GM12878 (cell line): ENCODE measurements at regions not wholly inside any gene's neighbourhood (a gene's known extent, or its start where the extent isn't known, plus 50 kb on each side); places are given as distances from the start of the nearest gene placed in this dataset.

Source experiments
- ATAC-seq: fragments of 200-7000 bp; cut with Tn5 transposase; 3 replicates; pipeline ENCODE4 v1.9.1; 2020; ENCODE audit warnings: mild to moderate bottlenecking, moderate library complexity
- BruUV-seq: library from RNA; stranded (reverse); fragments of 400-500 nt; replicated peaks from 2 replicates; lab custom pipeline; 2021; lab: Mats Ljungman, UMichigan
- CTCF ChIA-PET: fragments of 300-600 bp; sonication (Branson Sonifier 250); formaldehyde crosslinking; extraction: SDS; loops from one replicate; lab custom pipeline; 2021; ENCODE audit warnings: inconsistent platforms; lab: Yijun Ruan, JAX
- POLR2A ChIA-PET: fragments of 350-600 bp; formaldehyde crosslinking; extraction: SDS; loops from one replicate; lab custom pipeline; 2021; ENCODE audit warnings: inconsistent platforms; lab: Charles Lee
- RAD21 ChIA-PET: fragments of 300-600 bp; sonication (Branson Sonifier 250); formaldehyde crosslinking; loops from one replicate; lab custom pipeline; 2023; ENCODE audit warnings: antibody characterized with exemption; ENCODE audit not compliant: unreplicated experiment; lab: Charles Lee
- SMC1A ChIA-PET: fragments of 300-600 bp; sonication (Branson Sonifier 250); formaldehyde crosslinking; loops from one replicate; lab custom pipeline; 2023; ENCODE audit not compliant: unreplicated experiment, uncharacterized antibody; lab: Charles Lee
- DNase-seq: peaks from one replicate; pipeline ENCODE4 v3.0.0-alpha.2; 2011; ENCODE audit warnings: low read depth, low spot score
- FAIRE-seq: peaks from 3 replicates; lab custom pipeline; 2011; peaks lifted over from hg19 to GRCh38; lab: Jason Lieb, UNC
- H2AFZ ChIP-seq: 2 replicates; pipeline ENCODE4 v1.6.0; 2011; ENCODE audit warnings: low read depth, low read length, control low read depth; ENCODE audit not compliant: control insufficient read depth
- H3K27ac ChIP-seq: 2 replicates; pipeline ENCODE4 v1.5.1; 2011; ENCODE audit warnings: control low read depth; ENCODE audit not compliant: control insufficient read depth, insufficient read depth
- H3K27me3 ChIP-seq, 2 experiments: replicated peaks in 1 of 2; 2 replicates each; pipeline versions ENCODE4 v1.6.0 to v1.6.1; 2011; ENCODE audit warnings: low read length in 1 of 2; ENCODE audit not compliant: control insufficient read depth in 2 of 2, insufficient read depth in 2 of 2
- H3K36me3 ChIP-seq, 2 experiments: 2 replicates each; pipeline ENCODE4 v1.5.1; 2011; ENCODE audit warnings: low read length in 1 of 2; ENCODE audit not compliant: control insufficient read depth in 2 of 2, insufficient read depth in 2 of 2
- H3K4me1 ChIP-seq: 2 replicates; pipeline ENCODE4 v1.6.1; 2011; ENCODE audit warnings: mild to moderate bottlenecking, low read length, moderate library complexity, mixed read lengths; ENCODE audit not compliant: control insufficient read depth, insufficient read depth
- H3K4me2 ChIP-seq: 2 replicates; pipeline ENCODE4 v1.6.0; 2011; ENCODE audit warnings: control low read depth; ENCODE audit not compliant: control insufficient read depth, insufficient read depth
- H3K4me3 ChIP-seq: fragments of 200-600 bp; sonication (generic); 2 replicates; pipeline ENCODE4 v1.5.1; 2016
- H3K79me2 ChIP-seq: 2 replicates; pipeline ENCODE4 v1.6.0; 2011; ENCODE audit warnings: low read length; ENCODE audit not compliant: control insufficient read depth, insufficient read depth
- H3K9ac ChIP-seq: 2 replicates; pipeline ENCODE4 v1.8.0; 2011; ENCODE audit warnings: low read length, control low read depth, mixed read lengths; ENCODE audit not compliant: control insufficient read depth, insufficient read depth
- H3K9me3 ChIP-seq: replicated peaks from 3 replicates; pipeline ENCODE4 v1.5.1; 2011; ENCODE audit warnings: mild to moderate bottlenecking, low read length; ENCODE audit not compliant: control insufficient read depth, insufficient read depth
- H4K20me1 ChIP-seq: 2 replicates; pipeline ENCODE4 v1.6.0; 2011; ENCODE audit not compliant: control insufficient read depth, insufficient read depth
- BHLHE40 ChIP-seq, 2 experiments: fragments of 450-650 bp in 1 of 2; IDR thresholded peaks; 2 replicates each; pipeline ENCODE4 v1.6.1; 2011 to 2017; ENCODE audit warnings: low read depth in 2 of 2, borderline replicate concordance in 1 of 2, improper control_type of control experiment in 1 of 2, low read length in 1 of 2, mild to moderate bottlenecking in 1 of 2
- IRF3 ChIP-seq: fragments of 450-650 bp; IDR thresholded peaks from 2 replicates; pipeline ENCODE4 v1.6.1; 2014; ENCODE audit warnings: mild to moderate bottlenecking
- NR2C2 ChIP-seq: IDR thresholded peaks from 2 replicates; pipeline ENCODE4 v1.6.1; 2011; ENCODE audit warnings: borderline replicate concordance, low read depth; ENCODE audit not compliant: control insufficient read depth, insufficient read length
- SREBF1 ChIP-seq: IDR thresholded peaks from 2 replicates; pipeline ENCODE4 v1.6.1; 2012; ENCODE audit warnings: mild to moderate bottlenecking, low read length
- WGBS: methylation state at CpG from one replicate; pipeline ENCODE4 v1.1.6; 2016; ENCODE audit warnings: low lambda C conversion rate; ENCODE audit not compliant: insufficient replicate concordance, insufficient coverage; ENCODE audit errors: missing lambda C conversion rate; 5-methylcytosine and 5-hydroxymethylcytosine counted together
- in situ Hi-C: fragments of 300-500 bp; cut with MboI; formaldehyde crosslinking; loops from 9 replicates; pipeline ENCODE4 v1.14.3; 2018; ENCODE audit warnings: mixed read lengths
- intact Hi-C: fragments of 100-400 bp; cut with micrococcal nuclease; formaldehyde crosslinking; loops from one replicate; pipeline ENCODE4 v1.14.2; 2022; ENCODE audit not compliant: unreplicated experiment
- TF ChIP-seq, protein P1 (sequence below): fragments of 150-350 bp; IDR thresholded peaks from 2 replicates; pipeline ENCODE4 v1.6.1; 2014; ENCODE audit warnings: mild to moderate bottlenecking, low read depth, low read length
- TF ChIP-seq, protein P2 (sequence below): fragments of 450-650 bp; IDR thresholded peaks from 2 replicates; pipeline ENCODE4 v1.6.1; 2017; ENCODE audit warnings: mild to moderate bottlenecking
- TF ChIP-seq, protein P3 (sequence below): fragments of 450-650 bp; IDR thresholded peaks from 2 replicates; pipeline ENCODE4 v1.6.1; 2016; ENCODE audit warnings: mild to moderate bottlenecking, moderate library complexity, borderline replicate concordance

DNA sequence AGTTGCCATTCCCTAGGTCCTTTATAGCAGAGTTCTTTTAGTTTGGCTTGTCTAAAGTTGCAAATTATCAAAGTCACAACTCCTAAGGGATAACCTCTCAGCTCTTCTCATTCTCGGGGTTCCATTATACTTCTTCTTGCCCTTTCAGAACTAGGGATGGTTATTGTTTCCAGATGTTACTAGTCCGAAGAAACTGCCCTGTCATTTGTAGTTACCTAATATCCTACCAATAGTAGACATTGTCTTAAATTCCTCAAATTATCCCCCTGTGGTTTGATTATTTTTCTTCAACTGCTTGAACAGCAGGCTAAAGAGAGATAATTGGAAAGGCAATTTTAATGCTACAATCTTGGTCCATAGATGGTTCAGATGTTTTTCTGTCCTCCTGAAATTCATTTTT lies 709.8 kb downstream of the KCTD16 start:
- ChIA-PET CTCF (no interaction called here), RAD21 (no interaction called here), POLR2A (no interaction called here), SMC1A (no interaction called here)
- Histone ChIP-seq H3K9ac (no peak overlapping the region), H2AFZ (no peak overlapping the region), H3K79me2 (no peaks in the 10 kb centered on the region), H3K27me3 (no peaks in the 10 kb centered on the region), H3K9me3 (no peaks in the 10 kb centered on the region), H3K27ac (no peak overlapping the region), H4K20me1 (no peaks in the 10 kb centered on the region), H3K36me3 (no peaks in the 10 kb centered on the region), H3K4me2 (no peak overlapping the region), H3K4me1 (no peaks in the 10 kb centered on the region), H3K4me3 (no peak overlapping the region)
- 47% methylated on average over 2 of the region's 2 CpGs for WGBS
- no peak for DNase-seq
- TF ChIP-seq IRF3 (no peak), NR2C2 (no peak)
- BruUV-seq = no TSS peak
- intact Hi-C loops = no loop called here
- no peak for ATAC-seq
- FAIRE-seq = no peak
- in situ Hi-C loops = no loop called here

GRCh38 chr5:144876990-144877389 lies 706.3 kb downstream of the KCTD16 start:
- Histone ChIP-seq H4K20me1 (no peaks in the 10 kb centered on the region), H3K9ac (no peak overlapping the region), H2AFZ (no peak overlapping the region), H3K9me3 (no peaks in the 10 kb centered on the region), H3K4me2 (no peak overlapping the region), H3K4me3 (no peak overlapping the region), H3K27ac (no peak overlapping the region), H3K36me3 (no peaks in the 10 kb centered on the region), H3K4me1 (no peaks in the 10 kb centered on the region), H3K79me2 (no peaks in the 10 kb centered on the region), H3K27me3 (no peaks in the 10 kb centered on the region)
- BruUV-seq = no TSS peak
- in situ Hi-C loops (no loop called here), intact Hi-C loops (no loop called here)
- ChIA-PET SMC1A (no interaction called here), POLR2A (no interaction called here), RAD21 (no interaction called here), CTCF (no interaction called here)
- FAIRE-seq = no peak
- ATAC-seq = no peak
- no peak for DNase-seq
- TF ChIP-seq, protein P1, sequence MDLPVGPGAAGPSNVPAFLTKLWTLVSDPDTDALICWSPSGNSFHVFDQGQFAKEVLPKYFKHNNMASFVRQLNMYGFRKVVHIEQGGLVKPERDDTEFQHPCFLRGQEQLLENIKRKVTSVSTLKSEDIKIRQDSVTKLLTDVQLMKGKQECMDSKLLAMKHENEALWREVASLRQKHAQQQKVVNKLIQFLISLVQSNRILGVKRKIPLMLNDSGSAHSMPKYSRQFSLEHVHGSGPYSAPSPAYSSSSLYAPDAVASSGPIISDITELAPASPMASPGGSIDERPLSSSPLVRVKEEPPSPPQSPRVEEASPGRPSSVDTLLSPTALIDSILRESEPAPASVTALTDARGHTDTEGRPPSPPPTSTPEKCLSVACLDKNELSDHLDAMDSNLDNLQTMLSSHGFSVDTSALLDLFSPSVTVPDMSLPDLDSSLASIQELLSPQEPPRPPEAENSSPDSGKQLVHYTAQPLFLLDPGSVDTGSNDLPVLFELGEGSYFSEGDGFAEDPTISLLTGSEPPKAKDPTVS = no peak
- no peak for TF ChIP-seq IRF3
- TF ChIP-seq SREBF1 = no peak
- no peak for TF ChIP-seq BHLHE40 (IDR thresholded peaks at IDR 0.05; ENCODE audit: borderline replicate concordance in 1 of 2, low read depth in 2 of 2, low read length in 1 of 2)
- TF ChIP-seq, protein P2, sequence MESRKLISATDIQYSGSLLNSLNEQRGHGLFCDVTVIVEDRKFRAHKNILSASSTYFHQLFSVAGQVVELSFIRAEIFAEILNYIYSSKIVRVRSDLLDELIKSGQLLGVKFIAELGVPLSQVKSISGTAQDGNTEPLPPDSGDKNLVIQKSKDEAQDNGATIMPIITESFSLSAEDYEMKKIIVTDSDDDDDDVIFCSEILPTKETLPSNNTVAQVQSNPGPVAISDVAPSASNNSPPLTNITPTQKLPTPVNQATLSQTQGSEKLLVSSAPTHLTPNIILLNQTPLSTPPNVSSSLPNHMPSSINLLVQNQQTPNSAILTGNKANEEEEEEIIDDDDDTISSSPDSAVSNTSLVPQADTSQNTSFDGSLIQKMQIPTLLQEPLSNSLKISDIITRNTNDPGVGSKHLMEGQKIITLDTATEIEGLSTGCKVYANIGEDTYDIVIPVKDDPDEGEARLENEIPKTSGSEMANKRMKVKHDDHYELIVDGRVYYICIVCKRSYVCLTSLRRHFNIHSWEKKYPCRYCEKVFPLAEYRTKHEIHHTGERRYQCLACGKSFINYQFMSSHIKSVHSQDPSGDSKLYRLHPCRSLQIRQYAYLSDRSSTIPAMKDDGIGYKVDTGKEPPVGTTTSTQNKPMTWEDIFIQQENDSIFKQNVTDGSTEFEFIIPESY = no peak
- TF ChIP-seq, protein P3, sequence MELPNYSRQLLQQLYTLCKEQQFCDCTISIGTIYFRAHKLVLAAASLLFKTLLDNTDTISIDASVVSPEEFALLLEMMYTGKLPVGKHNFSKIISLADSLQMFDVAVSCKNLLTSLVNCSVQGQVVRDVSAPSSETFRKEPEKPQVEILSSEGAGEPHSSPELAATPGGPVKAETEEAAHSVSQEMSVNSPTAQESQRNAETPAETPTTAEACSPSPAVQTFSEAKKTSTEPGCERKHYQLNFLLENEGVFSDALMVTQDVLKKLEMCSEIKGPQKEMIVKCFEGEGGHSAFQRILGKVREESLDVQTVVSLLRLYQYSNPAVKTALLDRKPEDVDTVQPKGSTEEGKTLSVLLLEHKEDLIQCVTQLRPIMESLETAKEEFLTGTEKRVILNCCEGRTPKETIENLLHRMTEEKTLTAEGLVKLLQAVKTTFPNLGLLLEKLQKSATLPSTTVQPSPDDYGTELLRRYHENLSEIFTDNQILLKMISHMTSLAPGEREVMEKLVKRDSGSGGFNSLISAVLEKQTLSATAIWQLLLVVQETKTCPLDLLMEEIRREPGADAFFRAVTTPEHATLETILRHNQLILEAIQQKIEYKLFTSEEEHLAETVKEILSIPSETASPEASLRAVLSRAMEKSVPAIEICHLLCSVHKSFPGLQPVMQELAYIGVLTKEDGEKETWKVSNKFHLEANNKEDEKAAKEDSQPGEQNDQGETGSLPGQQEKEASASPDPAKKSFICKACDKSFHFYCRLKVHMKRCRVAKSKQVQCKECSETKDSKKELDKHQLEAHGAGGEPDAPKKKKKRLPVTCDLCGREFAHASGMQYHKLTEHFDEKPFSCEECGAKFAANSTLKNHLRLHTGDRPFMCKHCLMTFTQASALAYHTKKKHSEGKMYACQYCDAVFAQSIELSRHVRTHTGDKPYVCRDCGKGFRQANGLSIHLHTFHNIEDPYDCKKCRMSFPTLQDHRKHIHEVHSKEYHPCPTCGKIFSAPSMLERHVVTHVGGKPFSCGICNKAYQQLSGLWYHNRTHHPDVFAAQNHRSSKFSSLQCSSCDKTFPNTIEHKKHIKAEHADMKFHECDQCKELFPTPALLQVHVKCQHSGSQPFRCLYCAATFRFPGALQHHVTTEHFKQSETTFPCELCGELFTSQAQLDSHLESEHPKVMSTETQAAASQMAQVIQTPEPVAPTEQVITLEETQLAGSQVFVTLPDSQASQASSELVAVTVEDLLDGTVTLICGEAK = no peak
